ENCODE measurements at regions not wholly inside any gene's neighbourhood (a gene's known extent, or its start where the extent isn't known, plus 50 kb on each side); places are given as distances from the start of the nearest gene placed in this dataset.

GRCh38 chr13:73532987-73533510, 474.2 kb downstream of the KLF5 start:
- no peak for DNase-seq
- H3K9me3 ChIP-seq (ENCODE audit: control insufficient read depth in 1 of 2, insufficient read depth in 1 of 2, low read length in 2 of 2) = no peaks in the 10 kb centered on the region
- no peaks in the 10 kb centered on the region for H3K4me1 Mint-ChIP-seq (ENCODE audit: low read depth)
- no peak overlapping the region for H3K27ac Mint-ChIP-seq
- intact Hi-C loops (cut with DNase I, micrococcal nuclease) = no loop called here
- no peak overlapping the region for H3K4me3 Mint-ChIP-seq
- ChIA-PET POLR2A (no interaction called here), CTCF (interaction anchor here (1.2 kb wide), 1 partner anchor 10 kb away, joined by 3 read pairs; no protein-coding TSS in a partner anchor)
- no peaks in the 10 kb centered on the region for H3K27me3 Mint-ChIP-seq
- no peaks in the 10 kb centered on the region for H3K36me3 ChIP-seq (ENCODE audit: insufficient read depth, low read length)
- H3K36me3 Mint-ChIP-seq (ENCODE audit: low read depth) = no peaks in the 10 kb centered on the region
- no peak for ATAC-seq (ENCODE audit: poor library complexity)
- H3K9me3 Mint-ChIP-seq = no peaks in the 10 kb centered on the region
- no peaks in the 10 kb centered on the region for H3K4me1 ChIP-seq (ENCODE audit: insufficient read depth, low read length)
- no peak overlapping the region for H3K4me3 ChIP-seq (ENCODE audit: low read length)
- no peak for TF ChIP-seq CTCF (IDR thresholded peaks at IDR 0.05)
- no peaks in the 10 kb centered on the region for H3K27me3 ChIP-seq (ENCODE audit: control insufficient read depth in 1 of 2, insufficient read depth in 2 of 2, low read length in 2 of 2)
- H3K27ac ChIP-seq (ENCODE audit: low read depth in 1 of 2, low read length in 2 of 2) = no peak overlapping the region

GRCh38 chr13:73532582-73532981, 473.8 kb downstream of the KLF5 start:
- Mint-ChIP-seq H3K9me3 (no peaks in the 10 kb centered on the region), H3K27me3 (no peaks in the 10 kb centered on the region), H3K36me3 (ENCODE audit: low read depth) (no peaks in the 10 kb centered on the region), H3K4me3 (no peak overlapping the region), H3K4me1 (ENCODE audit: low read depth) (no peaks in the 10 kb centered on the region), H3K27ac (no peak overlapping the region)
- ATAC-seq (ENCODE audit: poor library complexity) (no peak), DNase-seq (no peak)
- Histone ChIP-seq H3K4me1 (ENCODE audit: insufficient read depth, low read length) (no peaks in the 10 kb centered on the region), H3K36me3 (ENCODE audit: insufficient read depth, low read length) (no peaks in the 10 kb centered on the region), H3K27me3 (ENCODE audit: control insufficient read depth in 1 of 2, insufficient read depth in 2 of 2, low read length in 2 of 2) (no peaks in the 10 kb centered on the region), H3K27ac (ENCODE audit: low read depth in 1 of 2, low read length in 2 of 2) (no peak overlapping the region), H3K9me3 (ENCODE audit: control insufficient read depth in 1 of 2, insufficient read depth in 1 of 2, low read length in 2 of 2) (no peaks in the 10 kb centered on the region), H3K4me3 (ENCODE audit: low read length) (no peak overlapping the region)
- ChIA-PET POLR2A (no interaction called here), CTCF (interaction anchor here (1.2 kb wide), 1 partner anchor 10 kb away, joined by 3 read pairs; no protein-coding TSS in a partner anchor)
- intact Hi-C loops (cut with DNase I, micrococcal nuclease) = no loop called here
- TF ChIP-seq CTCF (IDR thresholded peaks at IDR 0.05) = no peak

- H3K27ac Mint-ChIP-seq = no peak overlapping the region
- no peaks in the 10 kb centered on the region for H3K27me3 Mint-ChIP-seq
- ChIA-PET CTCF (no interaction called here), POLR2A (no interaction called here)
- intact Hi-C loops (cut with DNase I, micrococcal nuclease) = no loop called here
- no peak for ATAC-seq (ENCODE audit: poor library complexity)
- H3K4me3 Mint-ChIP-seq = no peak overlapping the region
- Histone ChIP-seq H3K27ac (ENCODE audit: low read depth in 1 of 2, low read length in 2 of 2) (no peak overlapping the region), H3K9me3 (ENCODE audit: control insufficient read depth in 1 of 2, insufficient read depth in 1 of 2, low read length in 2 of 2) (no peaks in the 10 kb centered on the region), H3K36me3 (ENCODE audit: insufficient read depth, low read length) (no peaks in the 10 kb centered on the region), H3K4me1 (ENCODE audit: insufficient read depth, low read length) (no peaks in the 10 kb centered on the region), H3K27me3 (ENCODE audit: control insufficient read depth in 1 of 2, insufficient read depth in 2 of 2, low read length in 2 of 2) (no peaks in the 10 kb centered on the region), H3K4me3 (ENCODE audit: low read length) (no peak overlapping the region)
- H3K9me3 Mint-ChIP-seq = no peaks in the 10 kb centered on the region
- H3K36me3 Mint-ChIP-seq (ENCODE audit: low read depth) = no peaks in the 10 kb centered on the region
- TF ChIP-seq CTCF (IDR thresholded peaks at IDR 0.05) = no peak
- no peak for DNase-seq
- no peaks in the 10 kb centered on the region for H3K4me1 Mint-ChIP-seq (ENCODE audit: low read depth)
These were observed 472.2 kb downstream of the KLF5 start for GRCh38 chr13:73531014-73531413.
